Panc1 (cell line): ENCODE measurements at regions not wholly inside any gene's neighbourhood (a gene's known extent, or its start where the extent isn't known, plus 50 kb on each side); places are given as distances from the start of the nearest gene placed in this dataset.

Source experiments
- TF ChIP-seq, protein P1 (sequence below), 2 experiments: IDR thresholded peaks; 2 replicates each; pipeline ENCODE4 v1.6.1; 2011 to 2012; ENCODE audit warnings: low read depth in 2 of 2, control low read depth in 1 of 2, low read length in 1 of 2, mild to moderate bottlenecking in 1 of 2, moderate library complexity in 1 of 2; ENCODE audit not compliant: insufficient read depth in 1 of 2
- TF ChIP-seq, protein P2 (sequence below): fragments of 450-650 bp; IDR thresholded peaks from 2 replicates; pipeline ENCODE4 v1.5.1; 2017; ENCODE audit warnings: mild to moderate bottlenecking

DNA sequence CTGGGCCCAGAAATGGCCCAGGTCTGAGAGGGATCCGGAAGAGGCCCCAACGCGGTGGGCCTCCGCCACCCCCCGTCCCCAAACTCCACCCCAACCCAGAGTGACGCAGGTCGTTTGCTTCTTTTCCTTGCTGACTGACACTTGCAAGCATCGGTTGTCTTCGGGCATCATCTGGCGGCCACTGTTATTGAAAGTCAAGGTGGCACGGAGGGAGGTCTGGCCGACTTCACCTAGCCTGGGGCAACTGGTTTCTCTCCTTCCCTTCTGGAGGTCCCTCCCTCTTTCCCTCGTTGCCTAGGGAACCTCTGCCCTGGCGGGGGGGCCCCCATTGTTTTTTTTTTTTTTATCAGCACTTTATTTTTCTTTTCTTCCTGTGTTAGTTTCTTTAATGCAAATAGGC lies 241.8 kb downstream of the ALG10 start:
- TF ChIP-seq, protein P1, sequence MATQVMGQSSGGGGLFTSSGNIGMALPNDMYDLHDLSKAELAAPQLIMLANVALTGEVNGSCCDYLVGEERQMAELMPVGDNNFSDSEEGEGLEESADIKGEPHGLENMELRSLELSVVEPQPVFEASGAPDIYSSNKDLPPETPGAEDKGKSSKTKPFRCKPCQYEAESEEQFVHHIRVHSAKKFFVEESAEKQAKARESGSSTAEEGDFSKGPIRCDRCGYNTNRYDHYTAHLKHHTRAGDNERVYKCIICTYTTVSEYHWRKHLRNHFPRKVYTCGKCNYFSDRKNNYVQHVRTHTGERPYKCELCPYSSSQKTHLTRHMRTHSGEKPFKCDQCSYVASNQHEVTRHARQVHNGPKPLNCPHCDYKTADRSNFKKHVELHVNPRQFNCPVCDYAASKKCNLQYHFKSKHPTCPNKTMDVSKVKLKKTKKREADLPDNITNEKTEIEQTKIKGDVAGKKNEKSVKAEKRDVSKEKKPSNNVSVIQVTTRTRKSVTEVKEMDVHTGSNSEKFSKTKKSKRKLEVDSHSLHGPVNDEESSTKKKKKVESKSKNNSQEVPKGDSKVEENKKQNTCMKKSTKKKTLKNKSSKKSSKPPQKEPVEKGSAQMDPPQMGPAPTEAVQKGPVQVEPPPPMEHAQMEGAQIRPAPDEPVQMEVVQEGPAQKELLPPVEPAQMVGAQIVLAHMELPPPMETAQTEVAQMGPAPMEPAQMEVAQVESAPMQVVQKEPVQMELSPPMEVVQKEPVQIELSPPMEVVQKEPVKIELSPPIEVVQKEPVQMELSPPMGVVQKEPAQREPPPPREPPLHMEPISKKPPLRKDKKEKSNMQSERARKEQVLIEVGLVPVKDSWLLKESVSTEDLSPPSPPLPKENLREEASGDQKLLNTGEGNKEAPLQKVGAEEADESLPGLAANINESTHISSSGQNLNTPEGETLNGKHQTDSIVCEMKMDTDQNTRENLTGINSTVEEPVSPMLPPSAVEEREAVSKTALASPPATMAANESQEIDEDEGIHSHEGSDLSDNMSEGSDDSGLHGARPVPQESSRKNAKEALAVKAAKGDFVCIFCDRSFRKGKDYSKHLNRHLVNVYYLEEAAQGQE (IDR thresholded peaks at IDR 0.05; ENCODE audit: insufficient read depth in 1 of 2, low read depth in 2 of 2, low read length in 1 of 2) = no peak
- TF ChIP-seq, protein P2, sequence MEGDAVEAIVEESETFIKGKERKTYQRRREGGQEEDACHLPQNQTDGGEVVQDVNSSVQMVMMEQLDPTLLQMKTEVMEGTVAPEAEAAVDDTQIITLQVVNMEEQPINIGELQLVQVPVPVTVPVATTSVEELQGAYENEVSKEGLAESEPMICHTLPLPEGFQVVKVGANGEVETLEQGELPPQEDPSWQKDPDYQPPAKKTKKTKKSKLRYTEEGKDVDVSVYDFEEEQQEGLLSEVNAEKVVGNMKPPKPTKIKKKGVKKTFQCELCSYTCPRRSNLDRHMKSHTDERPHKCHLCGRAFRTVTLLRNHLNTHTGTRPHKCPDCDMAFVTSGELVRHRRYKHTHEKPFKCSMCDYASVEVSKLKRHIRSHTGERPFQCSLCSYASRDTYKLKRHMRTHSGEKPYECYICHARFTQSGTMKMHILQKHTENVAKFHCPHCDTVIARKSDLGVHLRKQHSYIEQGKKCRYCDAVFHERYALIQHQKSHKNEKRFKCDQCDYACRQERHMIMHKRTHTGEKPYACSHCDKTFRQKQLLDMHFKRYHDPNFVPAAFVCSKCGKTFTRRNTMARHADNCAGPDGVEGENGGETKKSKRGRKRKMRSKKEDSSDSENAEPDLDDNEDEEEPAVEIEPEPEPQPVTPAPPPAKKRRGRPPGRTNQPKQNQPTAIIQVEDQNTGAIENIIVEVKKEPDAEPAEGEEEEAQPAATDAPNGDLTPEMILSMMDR = no peak
